ENCODE measurements at regions not wholly inside any gene's neighbourhood (a gene's known extent, or its start where the extent isn't known, plus 50 kb on each side); places are given as distances from the start of the nearest gene placed in this dataset.

DNA sequence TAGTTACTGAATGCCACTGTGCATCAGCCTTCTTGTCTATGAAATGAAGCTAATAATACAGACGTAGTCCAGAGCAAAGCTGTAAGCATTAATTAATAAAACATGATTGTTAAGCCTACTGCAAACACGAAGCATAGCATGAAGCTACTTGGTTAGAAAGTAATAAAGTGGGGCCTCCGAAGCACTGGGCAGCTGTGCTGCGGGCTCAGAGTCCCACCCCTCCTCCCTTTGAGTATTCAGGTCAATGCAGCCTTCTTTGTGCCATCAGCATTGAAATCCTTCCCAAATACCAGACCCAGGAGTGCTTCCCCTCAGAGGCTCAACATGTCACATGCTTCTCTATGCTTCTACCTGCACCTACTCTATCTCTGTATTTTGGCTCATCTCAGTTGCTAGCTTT, 1112.6 kb downstream of the IGSF11 start:
- TF ChIP-seq POLR2A (IDR thresholded peaks at IDR 0.05): no peak
- TF ChIP-seq, protein P1, sequence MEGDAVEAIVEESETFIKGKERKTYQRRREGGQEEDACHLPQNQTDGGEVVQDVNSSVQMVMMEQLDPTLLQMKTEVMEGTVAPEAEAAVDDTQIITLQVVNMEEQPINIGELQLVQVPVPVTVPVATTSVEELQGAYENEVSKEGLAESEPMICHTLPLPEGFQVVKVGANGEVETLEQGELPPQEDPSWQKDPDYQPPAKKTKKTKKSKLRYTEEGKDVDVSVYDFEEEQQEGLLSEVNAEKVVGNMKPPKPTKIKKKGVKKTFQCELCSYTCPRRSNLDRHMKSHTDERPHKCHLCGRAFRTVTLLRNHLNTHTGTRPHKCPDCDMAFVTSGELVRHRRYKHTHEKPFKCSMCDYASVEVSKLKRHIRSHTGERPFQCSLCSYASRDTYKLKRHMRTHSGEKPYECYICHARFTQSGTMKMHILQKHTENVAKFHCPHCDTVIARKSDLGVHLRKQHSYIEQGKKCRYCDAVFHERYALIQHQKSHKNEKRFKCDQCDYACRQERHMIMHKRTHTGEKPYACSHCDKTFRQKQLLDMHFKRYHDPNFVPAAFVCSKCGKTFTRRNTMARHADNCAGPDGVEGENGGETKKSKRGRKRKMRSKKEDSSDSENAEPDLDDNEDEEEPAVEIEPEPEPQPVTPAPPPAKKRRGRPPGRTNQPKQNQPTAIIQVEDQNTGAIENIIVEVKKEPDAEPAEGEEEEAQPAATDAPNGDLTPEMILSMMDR (IDR thresholded peaks at IDR 0.05 in 4 of 5, conservative IDR thresholded peaks at IDR 0.05 in 1 of 5): no peak

Data from gastrocnemius medialis (tissue), 4 donors.